GF-D8 (cell line): ENCODE measurements at regions not wholly inside any gene's neighbourhood (a gene's known extent, or its start where the extent isn't known, plus 50 kb on each side); places are given as distances from the start of the nearest gene placed in this dataset.
"Not testable (repeated sequence)": the region's sequence is repeated elsewhere in the genome, so short reads cannot be mapped to it uniquely, and the experiment has no call there.

Source experiments
- DNase-seq: peaks from one replicate; lab custom pipeline; 2025; lab: John Stamatoyannopoulos, UW

GRCh38 chrX:118215346-118215745, 98.7 kb upstream of the KLHL13 start:
- no peak for DNase-seq

GRCh38 chrX:118216087-118216486, 99.5 kb upstream of the KLHL13 start:
- DNase-seq, result no peak

GRCh38 chrX:118216509-118216908, 99.9 kb upstream of the KLHL13 start:
- DNase-seq, result no peak

GRCh38 chrX:118218079-118218478, 101.5 kb upstream of the KLHL13 start:
- no peak for DNase-seq

- no peak for DNase-seq
These were observed 102.3 kb upstream of the KLHL13 start for GRCh38 chrX:118218940-118219339.

GRCh38 chrX:118219866-118220265, 103.3 kb upstream of the KLHL13 start:
- DNase-seq, result no peak

GRCh38 chrX:118220509-118220908, 103.9 kb upstream of the KLHL13 start:
- DNase-seq, result no peak

GRCh38 chrX:118221270-118221669, 104.7 kb upstream of the KLHL13 start:
- DNase-seq, result no peak

GRCh38 chrX:118221733-118222132, 105.1 kb upstream of the KLHL13 start:
- no peak for DNase-seq

- no peak for DNase-seq
These were observed 105.8 kb upstream of the KLHL13 start for GRCh38 chrX:118222421-118222820.

GRCh38 chrX:118225711-118226428, 109.3 kb upstream of the KLHL13 start:
- DNase-seq, result no peak

GRCh38 chrX:118228041-118228440, 111.4 kb upstream of the KLHL13 start:
- no peak for DNase-seq

- DNase-seq, result no peak
These were observed 111.8 kb upstream of the KLHL13 start for GRCh38 chrX:118228456-118228855.

GRCh38 chrX:118231464-118231863, 114.4 kb upstream of the WDR44 start:
- no peak for DNase-seq

- DNase-seq, result no peak
These were observed 106.6 kb upstream of the WDR44 start for GRCh38 chrX:118239178-118239870.

GRCh38 chrX:118239913-118240698, 105.8 kb upstream of the WDR44 start:
- DNase-seq, result no peak

GRCh38 chrX:118246961-118247360, 98.9 kb upstream of the WDR44 start:
- DNase-seq, result not testable (repeated sequence)

- DNase-seq, result no peak
These were observed 96.8 kb upstream of the WDR44 start for GRCh38 chrX:118249146-118249545.

GRCh38 chrX:118250445-118250844, 95.5 kb upstream of the WDR44 start:
- DNase-seq, result no peak

GRCh38 chrX:118251271-118251670, 94.6 kb upstream of the WDR44 start:
- DNase-seq, result no peak

- DNase-seq, result no peak
These were observed 92.9 kb upstream of the WDR44 start for GRCh38 chrX:118252967-118253366.

GRCh38 chrX:118254611-118255010, 91.3 kb upstream of the WDR44 start:
- DNase-seq, result no peak

GRCh38 chrX:118255921-118256320, 90.0 kb upstream of the WDR44 start:
- DNase-seq, result no peak
